Activated T-cell treated with anti-CD3 and anti-CD28 coated beads, Interleukin-2, amount 50 U/mL, for 72 hours (primary cell): ENCODE measurements at regions not wholly inside any gene's neighbourhood (a gene's known extent, or its start where the extent isn't known, plus 50 kb on each side); places are given as distances from the start of the nearest gene placed in this dataset.

Experiments used
- ATAC-seq, 2 donors: fragments of 150-1000 bp; cut with Tn5 transposase; replicated peaks in 1 of 2; 2 replicates each; pipeline ENCODE4 v1.10.0; 2021; ENCODE audit warnings: moderate library complexity in 2 of 2, mild to moderate bottlenecking in 1 of 2
- DNase-seq, 2 donors: peaks; one replicate each; pipeline ENCODE4 v3.0.0; 2021 to 2022; ENCODE audit warnings: mixed read lengths in 1 of 2
- H3K27ac Mint-ChIP-seq: one replicate; pipeline ENCODE4 v1.8.0; 2022; ENCODE audit warnings: mild to moderate bottlenecking, moderate library complexity, mixed read lengths
- H3K27me3 Mint-ChIP-seq: one replicate; pipeline ENCODE4 v1.8.0; 2022; ENCODE audit warnings: low read depth, mixed read lengths
- H3K36me3 Mint-ChIP-seq, 2 donors: one replicate each; pipeline ENCODE4 v1.8.0; 2022; ENCODE audit warnings: mixed read lengths in 2 of 2, mild to moderate bottlenecking in 1 of 2; ENCODE audit not compliant: insufficient read depth in 2 of 2
- H3K4me1 Mint-ChIP-seq: one replicate; pipeline ENCODE4 v1.8.0; 2022; ENCODE audit warnings: low read depth, mixed read lengths
- H3K4me3 Mint-ChIP-seq, 2 donors: one replicate each; pipeline ENCODE4 v1.8.0; 2022; ENCODE audit warnings: mild to moderate bottlenecking in 2 of 2, mixed read lengths in 2 of 2, moderate library complexity in 2 of 2
- H3K9me3 Mint-ChIP-seq, 2 donors: one replicate each; pipeline ENCODE4 v1.8.0; 2022; ENCODE audit warnings: mixed read lengths in 2 of 2

DNA sequence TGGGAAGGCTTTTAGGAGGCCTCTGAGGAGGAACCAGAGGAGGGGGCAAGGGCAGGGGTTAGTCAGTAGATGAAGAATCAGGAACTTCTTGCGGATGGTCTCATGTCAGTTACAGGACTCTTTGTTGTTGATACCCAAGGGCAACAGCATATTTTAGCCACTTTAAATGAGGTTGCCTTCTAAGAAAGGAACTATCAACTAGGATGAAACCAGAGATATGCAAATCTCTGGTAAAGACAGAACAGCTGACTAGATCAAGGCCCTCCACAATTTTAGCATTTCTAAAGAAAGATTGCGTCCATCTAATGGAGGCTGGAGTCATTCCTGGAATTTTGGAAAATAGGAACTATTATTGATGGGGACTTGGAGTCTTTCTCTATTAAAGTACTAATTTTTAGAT is 57.7 kb upstream of the KLF4 start:
- ATAC-seq = no peak
- peaks cover 4% of the 10 kb centered on the region in 2 donors for H3K36me3 Mint-ChIP-seq
- peaks cover 2 to 3% of the 10 kb centered on the region in 2 donors for H3K9me3 Mint-ChIP-seq
- peaks cover 16% of the 10 kb centered on the region for H3K4me1 Mint-ChIP-seq
- no peaks in the 10 kb centered on the region for H3K27me3 Mint-ChIP-seq
- H3K27ac Mint-ChIP-seq = peak overlapping the region; percentile 96
- DNase-seq = no peak
- no peak overlapping the region for H3K4me3 Mint-ChIP-seq

- DNase-seq (no peak), ATAC-seq (no peak)
- Mint-ChIP-seq H3K27me3 (no peaks in the 10 kb centered on the region), H3K9me3 (peaks cover 2 to 3% of the 10 kb centered on the region in 2 donors), H3K4me1 (peaks cover 16% of the 10 kb centered on the region), H3K36me3 (peaks cover 4% of the 10 kb centered on the region in 2 donors), H3K27ac (peak overlapping the region; percentile 36), H3K4me3 (no peak overlapping the region)
Observed at GRCh38 chr9:107546859-107547258, 57.3 kb upstream of the KLF4 start.

- H3K9me3 Mint-ChIP-seq = peaks cover 2 to 3% of the 10 kb centered on the region in 2 donors
- ATAC-seq (no peak), DNase-seq (no peak)
- no peak overlapping the region for H3K27ac Mint-ChIP-seq
- no peak overlapping the region for H3K4me3 Mint-ChIP-seq
- peaks cover 16% of the 10 kb centered on the region for H3K4me1 Mint-ChIP-seq
- H3K36me3 Mint-ChIP-seq = peaks cover 4% of the 10 kb centered on the region in 2 donors
- no peaks in the 10 kb centered on the region for H3K27me3 Mint-ChIP-seq
Observed at GRCh38 chr9:107545036-107545435, 55.5 kb upstream of the KLF4 start.

DNA sequence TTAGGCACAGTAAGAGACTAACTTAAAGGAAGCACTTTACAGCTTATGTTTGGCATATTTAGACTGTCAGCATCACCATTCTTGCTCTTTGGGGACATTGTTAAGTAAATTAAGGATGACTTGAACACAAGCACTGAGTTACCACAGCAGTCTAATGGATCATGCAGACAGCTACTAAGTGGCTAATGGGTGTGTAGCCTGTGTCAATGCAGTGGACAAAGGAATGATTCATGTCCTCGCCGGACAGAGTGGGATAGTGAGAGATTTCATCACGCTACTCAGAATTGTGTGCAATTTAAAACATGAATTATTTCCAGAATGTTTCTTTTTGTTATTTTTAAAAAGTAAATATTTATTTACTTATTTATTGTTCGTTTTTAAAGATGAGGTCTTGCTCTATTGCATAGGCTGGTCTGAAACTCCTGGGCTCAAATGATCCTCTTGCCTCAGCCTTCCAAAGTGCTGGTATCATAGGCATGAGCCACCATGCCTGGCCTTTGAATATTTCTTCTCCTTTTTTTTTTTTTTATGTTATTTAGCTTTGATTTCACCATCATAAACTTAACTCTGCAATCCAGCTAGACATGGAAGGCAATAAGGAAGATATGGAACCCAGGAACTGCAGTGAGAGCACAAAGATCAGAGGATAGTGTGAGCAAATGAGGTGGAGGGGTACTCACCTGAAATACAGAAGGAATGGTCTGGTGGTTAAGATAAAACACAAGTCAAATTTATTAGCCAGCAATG is 53.0 kb upstream of the KLF4 start:
- peaks cover 0 to 2% of the 10 kb centered on the region in 2 donors for H3K9me3 Mint-ChIP-seq
- no peak for ATAC-seq

DNA sequence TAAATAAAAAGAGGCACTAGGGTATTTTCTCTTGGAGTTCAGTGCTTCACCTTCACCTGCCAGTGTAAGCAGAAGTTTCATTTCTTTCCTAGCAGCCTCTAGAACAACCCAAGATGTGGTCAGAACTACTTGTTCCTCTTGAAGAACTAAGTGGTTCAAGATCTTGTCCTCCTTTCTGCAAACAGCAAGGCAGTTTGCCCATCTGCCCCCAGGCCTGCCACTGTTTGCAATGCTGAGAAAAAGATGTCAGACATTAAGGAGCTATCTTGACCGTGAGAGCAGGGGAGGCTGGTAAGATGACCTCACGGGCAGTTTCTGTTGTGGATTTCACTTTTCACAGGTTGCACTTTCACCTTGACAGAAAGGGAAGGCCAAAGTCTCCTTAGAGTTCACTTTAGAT is 52.0 kb upstream of the KLF4 start:
- no peaks in the 10 kb centered on the region for H3K36me3 Mint-ChIP-seq
- H3K27me3 Mint-ChIP-seq = no peaks in the 10 kb centered on the region
- peaks cover 0 to 2% of the 10 kb centered on the region in 2 donors for H3K9me3 Mint-ChIP-seq
- no peak overlapping the region for H3K27ac Mint-ChIP-seq
- H3K4me3 Mint-ChIP-seq = no peak overlapping the region
- DNase-seq (no peak), ATAC-seq (no peak)
- no peaks in the 10 kb centered on the region for H3K4me1 Mint-ChIP-seq

More for the DNA sequence above, 53.0 kb upstream of the KLF4 start:
- Mint-ChIP-seq H3K27ac (no peak overlapping the region), H3K4me1 (peaks cover under 1% of the 10 kb centered on the region), H3K27me3 (no peaks in the 10 kb centered on the region), H3K4me3 (no peak overlapping the region), H3K36me3 (peaks cover 0 to 1% of the 10 kb centered on the region in 2 donors)
- no peak for DNase-seq

GRCh38 chr9:107540164-107540561 is 50.6 kb upstream of the KLF4 start:
- Mint-ChIP-seq H3K4me1 (no peaks in the 10 kb centered on the region), H3K27ac (no peak overlapping the region), H3K36me3 (no peaks in the 10 kb centered on the region), H3K4me3 (no peak overlapping the region), H3K9me3 (no peaks in the 10 kb centered on the region), H3K27me3 (no peaks in the 10 kb centered on the region)
- ATAC-seq (no peak), DNase-seq (no peak)

DNA sequence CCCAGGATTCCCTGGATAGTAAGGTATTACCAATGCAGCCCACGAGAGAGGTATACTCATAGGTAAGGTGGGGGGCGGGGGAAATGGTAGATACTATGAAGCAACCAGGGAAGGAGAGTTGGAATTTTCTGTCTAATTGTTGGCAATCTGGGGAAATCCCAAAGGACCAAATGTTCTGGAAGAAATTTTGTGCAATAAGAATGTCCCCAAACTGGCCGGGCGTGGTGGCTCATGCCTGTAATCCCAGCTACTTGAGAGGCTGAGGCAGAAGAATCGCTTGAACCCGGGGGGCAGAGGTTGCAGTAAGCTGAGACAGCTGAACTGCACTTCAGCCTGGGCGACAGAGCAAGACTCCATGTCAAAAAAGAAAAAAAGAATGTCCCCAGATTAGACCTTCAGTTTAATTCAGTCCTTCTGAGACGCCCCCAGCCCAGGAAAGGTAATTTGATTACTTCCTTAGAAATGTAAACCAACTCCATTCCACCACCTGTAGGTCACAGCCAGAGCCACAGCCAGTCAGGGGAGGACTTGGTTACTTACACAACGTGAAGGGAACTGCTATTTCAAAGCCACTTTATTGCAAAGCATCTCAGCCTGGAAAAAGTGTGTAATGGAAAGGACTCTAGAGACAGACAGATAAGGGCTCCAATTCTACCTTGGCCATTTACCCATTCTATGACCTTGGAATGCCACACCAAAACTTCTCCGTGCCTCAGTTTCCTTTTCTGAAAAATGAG is 50.0 kb upstream of the KLF4 start:
- no peak overlapping the region for H3K27ac Mint-ChIP-seq
- no peaks in the 10 kb centered on the region for H3K9me3 Mint-ChIP-seq
- H3K4me1 Mint-ChIP-seq = no peaks in the 10 kb centered on the region
- DNase-seq = no peak
- ATAC-seq = no peak
- H3K27me3 Mint-ChIP-seq = no peaks in the 10 kb centered on the region
- H3K36me3 Mint-ChIP-seq = no peaks in the 10 kb centered on the region
- H3K4me3 Mint-ChIP-seq = no peak overlapping the region
